HG02588 (cell line): ENCODE measurements at regions not wholly inside any gene's neighbourhood (a gene's known extent, or its start where the extent isn't known, plus 50 kb on each side); places are given as distances from the start of the nearest gene placed in this dataset.
A peak's percentile ranks its signal among the peaks of the same experiment; 100 is the strongest.

ENCODE experiments used
- ATAC-seq: cut with Tn5 transposase; IDR thresholded peaks from one replicate; pipeline ENCODE4 v1.9.1; 2021; ENCODE audit warnings: mild to moderate bottlenecking, moderate library complexity; ENCODE audit not compliant: unreplicated experiment

- no peak for ATAC-seq
Observed at GRCh38 chr10:108469940-108470339, 1305.4 kb upstream of the SORCS1 start.

GRCh38 chr10:108465871-108466641, 1301.5 kb upstream of the SORCS1 start:
- no peak for ATAC-seq

DNA sequence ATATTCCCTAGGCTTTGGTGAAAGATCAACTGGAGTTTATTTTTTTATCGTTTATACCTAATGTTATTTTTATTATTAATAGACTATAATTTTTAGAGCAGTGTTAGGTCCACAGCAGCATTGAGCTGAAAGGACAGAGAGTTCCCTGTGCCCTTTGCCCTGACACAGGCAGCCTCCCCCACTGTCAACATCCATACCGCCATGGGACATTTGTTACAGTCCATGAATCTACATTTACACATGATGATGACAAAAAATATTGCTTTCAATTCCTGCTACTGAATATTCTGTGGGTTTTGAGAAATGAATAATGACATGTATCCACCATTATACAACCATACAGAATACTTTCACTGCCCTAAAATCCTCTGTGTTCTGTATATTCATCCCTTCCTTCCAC, 1297.5 kb upstream of the SORCS1 start:
- no peak for ATAC-seq

DNA sequence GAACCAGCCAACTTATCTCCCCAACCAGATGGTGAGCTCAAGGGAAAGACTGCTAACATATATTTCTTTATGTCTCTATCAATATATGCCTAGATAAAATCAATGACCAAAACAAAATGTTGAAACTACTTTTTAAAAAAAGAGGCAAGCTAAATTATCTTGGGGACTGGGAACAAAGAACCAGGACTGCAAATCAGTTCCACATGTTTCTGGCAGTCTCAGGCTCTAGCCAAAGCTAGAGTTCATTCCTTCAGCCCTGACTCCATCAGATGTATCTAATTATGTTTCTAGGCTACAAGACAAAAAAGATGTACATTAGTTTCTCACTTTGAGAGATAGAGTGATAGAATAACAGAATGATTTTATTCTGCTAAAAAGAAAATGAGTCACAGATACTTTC, 1290.3 kb upstream of the SORCS1 start:
- ATAC-seq = no peak

GRCh38 chr10:108454224-108454623, 1289.7 kb upstream of the SORCS1 start:
- no peak for ATAC-seq

DNA sequence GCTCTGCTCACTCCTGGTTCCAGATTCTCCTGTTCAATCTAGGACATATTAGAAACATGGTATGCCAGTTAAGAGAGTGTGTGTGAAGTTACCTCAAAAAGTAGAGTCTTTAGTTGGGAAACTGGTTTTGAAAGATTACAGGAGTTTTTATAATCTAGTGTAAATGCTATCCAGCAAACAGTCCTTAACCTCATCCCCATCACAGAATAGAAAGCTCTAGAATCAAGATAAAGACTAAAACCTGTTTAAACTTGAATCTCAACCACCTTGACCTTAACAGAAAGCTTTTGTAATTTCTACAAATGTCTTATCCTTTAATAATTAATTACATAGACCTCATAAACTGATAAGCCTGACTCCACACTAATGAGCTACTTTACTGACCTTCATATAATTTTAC, 1288.7 kb upstream of the SORCS1 start:
- ATAC-seq = no peak

GRCh38 chr10:108452533-108452932, 1288.0 kb upstream of the SORCS1 start:
- ATAC-seq = no peak

DNA sequence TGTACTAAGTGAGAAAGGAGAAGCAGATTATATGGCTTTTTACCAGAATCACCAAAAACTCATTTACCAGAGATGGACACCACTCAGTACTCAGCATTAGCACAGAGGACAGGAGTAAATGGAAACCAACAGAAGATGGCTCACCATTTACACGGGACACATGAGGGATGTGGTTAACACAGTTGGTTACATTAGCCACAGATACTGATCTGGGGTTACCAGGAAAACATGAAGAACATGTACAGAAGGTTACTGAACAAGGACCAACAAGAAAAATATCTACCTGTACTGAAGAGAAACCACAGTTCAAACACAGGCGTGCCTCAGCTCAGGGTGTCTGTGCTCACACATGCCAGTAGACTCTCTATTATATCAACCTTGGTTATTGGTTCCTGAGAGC, 1285.8 kb upstream of the SORCS1 start:
- ATAC-seq = no peak

DNA sequence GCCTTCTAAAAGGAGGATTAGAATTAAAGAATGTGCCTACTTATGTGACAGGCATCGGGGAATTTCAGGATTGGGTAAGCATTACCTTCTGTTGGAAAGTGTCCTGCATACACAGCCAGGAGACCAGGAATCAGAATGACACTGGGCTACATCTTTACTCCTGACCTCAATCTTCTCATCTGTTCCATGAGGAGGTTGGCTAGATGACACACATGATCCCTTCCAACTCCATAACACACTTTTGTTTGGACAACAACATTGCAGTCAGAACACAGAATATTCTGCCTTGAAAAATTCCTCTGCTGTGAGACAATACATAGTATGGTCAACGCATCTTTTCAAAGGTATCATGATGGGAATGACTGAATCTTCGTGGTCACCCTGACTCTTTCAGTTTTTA, 1281.2 kb upstream of the SORCS1 start:
- no peak for ATAC-seq

- peak; percentile 88 for ATAC-seq
Observed at GRCh38 chr10:108443636-108444035, 1279.1 kb upstream of the SORCS1 start.

GRCh38 chr10:108439397-108439796, 1274.9 kb upstream of the SORCS1 start:
- no peak for ATAC-seq

GRCh38 chr10:108436096-108436495, 1271.6 kb upstream of the SORCS1 start:
- no peak for ATAC-seq

- no peak for ATAC-seq
Observed at GRCh38 chr10:108434559-108435252, 1270.2 kb upstream of the SORCS1 start.

DNA sequence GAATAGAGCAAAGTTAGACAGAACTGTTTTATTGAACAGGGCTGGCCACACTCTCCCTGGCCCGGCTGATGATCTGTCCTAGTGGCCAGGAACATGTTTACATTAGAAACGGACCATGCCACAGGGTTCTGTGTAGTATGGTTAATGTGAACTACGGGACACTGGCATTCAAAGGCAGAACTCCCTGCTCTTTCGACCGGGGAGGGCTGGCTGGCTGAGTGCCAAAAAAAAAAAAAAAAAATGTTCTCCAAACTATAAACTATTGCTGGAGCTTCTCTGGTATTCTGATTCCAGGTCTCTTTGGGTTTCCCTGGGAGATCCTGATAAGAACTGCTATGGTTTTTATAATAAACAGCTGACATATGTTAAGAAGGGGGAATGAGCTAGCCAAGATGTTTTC, 1262.6 kb upstream of the SORCS1 start:
- ATAC-seq = no peak

GRCh38 chr10:108425283-108425964, 1260.9 kb upstream of the SORCS1 start:
- no peak for ATAC-seq

DNA sequence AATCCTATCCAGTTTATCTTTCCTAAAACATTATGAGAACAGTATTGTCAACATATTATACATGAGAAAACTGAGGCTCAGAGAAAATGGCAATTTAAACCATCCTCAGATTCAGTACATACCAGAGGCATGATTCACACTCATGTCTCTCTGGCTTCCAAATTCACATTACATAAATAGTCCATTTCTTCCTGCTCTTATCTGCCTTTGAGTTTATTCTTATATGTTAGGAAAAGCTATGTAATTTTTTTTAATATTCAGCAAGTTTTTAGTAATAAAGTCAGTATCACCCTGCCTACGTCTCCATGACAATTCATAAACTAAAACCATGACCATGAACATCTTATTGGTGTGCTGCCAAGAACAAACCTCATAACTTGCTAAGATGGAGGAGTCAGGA, 1260.2 kb upstream of the SORCS1 start:
- ATAC-seq = no peak

DNA sequence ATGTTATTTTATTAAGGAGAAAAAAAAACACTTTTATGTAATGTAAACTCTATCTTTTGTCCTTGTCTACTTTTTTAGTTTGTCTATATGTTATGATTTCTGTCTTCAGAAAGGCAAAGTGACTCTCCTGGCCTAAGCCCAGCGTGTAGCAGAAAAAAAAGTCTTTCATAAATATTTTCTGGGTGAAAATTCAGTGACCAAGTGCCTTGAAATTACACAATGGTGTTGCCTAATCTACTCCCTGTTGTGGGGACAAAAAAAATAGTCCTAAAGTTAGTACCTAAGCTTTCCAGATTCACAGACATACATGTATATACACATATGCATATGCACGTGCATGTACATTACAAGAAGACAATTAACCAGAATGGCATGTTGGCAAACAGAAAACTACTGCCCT, 1257.8 kb upstream of the SORCS1 start:
- no peak for ATAC-seq

DNA sequence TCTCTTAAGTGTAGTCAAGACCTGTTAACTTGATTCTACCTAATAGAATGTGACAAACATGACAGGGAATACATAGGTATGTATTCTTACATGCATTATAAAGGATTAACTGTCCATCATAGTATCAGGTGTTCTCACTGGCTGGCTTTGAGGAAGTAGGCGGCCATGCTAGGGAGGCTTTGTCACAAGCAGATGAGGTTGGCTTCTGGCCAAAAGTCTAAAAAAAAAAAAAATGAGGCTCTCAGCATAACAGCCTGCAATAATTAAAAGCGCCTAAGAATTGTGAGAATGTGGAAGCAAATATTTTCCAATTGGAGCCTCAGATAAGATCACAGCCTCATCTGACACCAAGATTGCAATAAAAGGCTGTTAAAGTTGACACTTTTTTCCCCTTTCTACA, 1256.8 kb upstream of the SORCS1 start:
- ATAC-seq = no peak

- ATAC-seq = no peak
Observed at GRCh38 chr10:108413954-108414353, 1249.4 kb upstream of the SORCS1 start.

DNA sequence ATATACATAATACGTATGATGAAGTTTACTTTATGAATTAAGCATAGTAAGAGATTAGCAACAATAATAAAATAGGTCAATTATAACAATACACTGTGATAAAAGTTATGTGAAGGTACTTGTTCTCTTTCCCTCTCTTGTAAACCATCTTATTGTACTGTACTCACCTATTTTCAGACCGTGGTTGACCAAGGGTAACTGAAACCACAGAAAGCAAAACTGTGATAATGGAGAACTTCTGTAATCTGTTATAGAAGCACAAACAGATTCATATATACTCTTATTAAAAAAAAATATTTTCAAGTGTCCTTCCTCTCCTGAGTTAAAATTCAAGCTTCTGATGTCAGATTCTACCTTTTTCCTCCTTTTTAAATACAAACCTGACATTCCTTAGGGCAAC, 1247.8 kb upstream of the SORCS1 start:
- ATAC-seq = no peak

GRCh38 chr10:108411894-108412293, 1247.4 kb upstream of the SORCS1 start:
- no peak for ATAC-seq

DNA sequence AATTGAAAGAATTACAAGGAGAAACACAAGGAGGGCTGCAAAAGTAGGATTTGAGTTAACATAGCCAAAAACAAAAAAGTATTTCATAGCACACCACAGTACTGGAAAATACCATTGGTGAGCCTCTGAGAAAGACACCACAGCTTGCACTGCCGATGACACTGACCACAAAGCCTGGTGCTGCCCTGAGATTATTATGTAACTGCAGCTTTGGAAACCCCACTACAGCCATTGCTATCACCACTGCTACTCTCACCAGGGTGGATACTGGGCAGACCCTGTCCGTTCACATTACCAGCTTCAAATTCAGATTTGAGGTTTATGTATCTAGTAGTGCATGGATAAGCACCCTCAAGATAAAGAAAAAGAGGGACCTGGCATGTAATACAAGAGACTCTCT, 1246.7 kb upstream of the SORCS1 start:
- ATAC-seq = no peak
